IMR-90 (cell line): ENCODE measurements at regions not wholly inside any gene's neighbourhood (a gene's known extent, or its start where the extent isn't known, plus 50 kb on each side); places are given as distances from the start of the nearest gene placed in this dataset.

Experiments
- ATAC-seq: fragments of 200-7000 bp; cut with Tn5 transposase; 2 replicates; pipeline ENCODE4 v1.9.1; 2020; ENCODE audit warnings: low read depth, mild to moderate bottlenecking, moderate library complexity
- BruUV-seq: library from RNA; stranded (reverse); fragments of 400-500 nt; replicated peaks from 2 replicates; lab custom pipeline; 2021; lab: Mats Ljungman, UMichigan
- CTCF ChIA-PET: fragments of 300-600 bp; formaldehyde crosslinking; extraction: SDS; loops from one replicate; lab custom pipeline; 2021; ENCODE audit warnings: antibody characterized with exemption; lab: Yijun Ruan, JAX
- POLR2A ChIA-PET: fragments of 300-600 bp; sonication (Branson Sonifier 250); formaldehyde crosslinking; loops from one replicate; lab custom pipeline; 2022; ENCODE audit warnings: antibody characterized with exemption; ENCODE audit not compliant: unreplicated experiment; lab: Charles Lee
- DNase-seq: peaks from one replicate; pipeline ENCODE4 v3.0.0; 2013
- H2AFZ ChIP-seq: replicated peaks from 2 replicates; pipeline ENCODE3; 2013; ENCODE audit warnings: low read length, mild to moderate bottlenecking; ENCODE audit not compliant: poor library complexity
- H2AK5ac ChIP-seq: 2 replicates; pipeline ENCODE4 v1.6.1; 2013; ENCODE audit warnings: low read depth, low read length, inconsistent platforms
- H2AK9ac ChIP-seq: replicated peaks from 2 replicates; pipeline ENCODE3; 2013; ENCODE audit warnings: mild to moderate bottlenecking, low read depth, low read length, moderate library complexity; ENCODE audit not compliant: poor library complexity
- H2BK120ac ChIP-seq: 2 replicates; pipeline ENCODE4 v1.6.1; 2013; ENCODE audit warnings: low read depth, low read length, inconsistent platforms
- H2BK15ac ChIP-seq: 3 replicates; pipeline ENCODE4 v1.6.1; 2013; ENCODE audit warnings: low read depth, low read length, inconsistent platforms
- H2BK20ac ChIP-seq: 2 replicates; pipeline ENCODE4 v1.6.1; 2013; ENCODE audit warnings: low read depth, mild to moderate bottlenecking, inconsistent platforms, low read length, moderate library complexity
- H2BK5ac ChIP-seq: 2 replicates; pipeline ENCODE4 v1.6.1; 2013; ENCODE audit warnings: mild to moderate bottlenecking, low read depth, low read length, inconsistent platforms; ENCODE audit not compliant: poor library complexity, severe bottlenecking
- H3K14ac ChIP-seq: replicated peaks from 2 replicates; pipeline ENCODE4 v1.6.1; 2013; ENCODE audit warnings: low read depth, low read length, inconsistent platforms
- H3K18ac ChIP-seq: 2 replicates; pipeline ENCODE4 v1.6.1; 2013; ENCODE audit warnings: low read depth, low read length, control low read depth
- H3K23ac ChIP-seq: 2 replicates; pipeline ENCODE4 v1.6.1; 2013; ENCODE audit warnings: low read depth, low read length, inconsistent platforms
- H3K27ac ChIP-seq: 2 replicates; pipeline ENCODE4 v1.5.1; 2013; ENCODE audit warnings: mild to moderate bottlenecking, control low read depth, low read length; ENCODE audit not compliant: insufficient read depth
- H3K27me3 ChIP-seq: 2 replicates; pipeline ENCODE4 v1.6.1; 2013; ENCODE audit warnings: low read length; ENCODE audit not compliant: control insufficient read depth, insufficient read depth
- H3K36me3 ChIP-seq: 2 replicates; pipeline ENCODE4 v1.6.1; 2013; ENCODE audit warnings: low read length, mixed read lengths; ENCODE audit not compliant: control insufficient read depth, insufficient read depth
- H3K4ac ChIP-seq: 2 replicates; pipeline ENCODE4 v1.6.1; 2013; ENCODE audit warnings: low read depth, low read length, inconsistent platforms
- H3K4me1 ChIP-seq: 2 replicates; pipeline ENCODE4 v1.6.1; 2013; ENCODE audit warnings: low read length, mixed read lengths; ENCODE audit not compliant: control insufficient read depth, insufficient read depth
- H3K4me2 ChIP-seq: 2 replicates; pipeline ENCODE4 v1.6.1; 2013; ENCODE audit warnings: low read depth, mild to moderate bottlenecking, control low read depth, low read length, moderate library complexity
- H3K4me3 ChIP-seq: 2 replicates; pipeline ENCODE4 v1.5.1; 2013; ENCODE audit warnings: low read depth, mild to moderate bottlenecking, control low read depth, low read length, moderate library complexity; ENCODE audit not compliant: insufficient read depth
- H3K56ac ChIP-seq: 2 replicates; pipeline ENCODE4 v1.6.1; 2013; ENCODE audit warnings: low read length, inconsistent platforms; ENCODE audit not compliant: insufficient read depth; ENCODE audit errors: extremely low read depth
- H3K79me1 ChIP-seq, 2 experiments: 2 replicates each; pipeline ENCODE4 v1.6.1; 2013; ENCODE audit warnings: low read length in 2 of 2, inconsistent platforms in 1 of 2, low read depth in 1 of 2
- H3K9ac ChIP-seq: 2 replicates; pipeline ENCODE4 v1.6.1; 2013; ENCODE audit warnings: low read depth, low read length, control low read depth
- H3K9me1 ChIP-seq: 2 replicates; pipeline ENCODE4 v1.6.1; 2013; ENCODE audit warnings: low read length, inconsistent platforms; ENCODE audit not compliant: insufficient read depth
- H3K9me3 ChIP-seq: 2 replicates; pipeline ENCODE4 v1.6.1; 2013; ENCODE audit warnings: low read length; ENCODE audit not compliant: control insufficient read depth, insufficient read depth
- H4K20me1 ChIP-seq: 2 replicates; pipeline ENCODE4 v1.6.1; 2013; ENCODE audit warnings: low read length, inconsistent platforms; ENCODE audit not compliant: insufficient read depth
- H4K5ac ChIP-seq: 2 replicates; pipeline ENCODE4 v1.6.1; 2013; ENCODE audit warnings: mild to moderate bottlenecking, low read depth, low read length, control low read depth
- H4K8ac ChIP-seq, 2 experiments: 2 replicates each; pipeline ENCODE4 v1.6.1; 2013; ENCODE audit warnings: low read depth in 2 of 2, low read length in 2 of 2, control low read depth in 1 of 2, inconsistent platforms in 1 of 2
- H4K91ac ChIP-seq: 2 replicates; pipeline ENCODE4 v1.6.1; 2013; ENCODE audit warnings: low read depth, low read length, inconsistent platforms; ENCODE audit not compliant: insufficient read depth
- CHD1 ChIP-seq: IDR thresholded peaks from 2 replicates; pipeline ENCODE4 v1.6.1; 2012; ENCODE audit warnings: low read depth, low read length, improper control_type of control experiment
- RAD21 ChIP-seq: IDR thresholded peaks from 2 replicates; pipeline ENCODE4 v1.6.1; 2012; ENCODE audit warnings: low read length, improper control_type of control experiment
- RCOR1 ChIP-seq: IDR thresholded peaks from 2 replicates; pipeline ENCODE4 v1.6.1; 2012; ENCODE audit warnings: mild to moderate bottlenecking, low read length, improper control_type of control experiment; ENCODE audit not compliant: insufficient replicate concordance
- RFX5 ChIP-seq: IDR thresholded peaks from 2 replicates; pipeline ENCODE4 v1.8.0; 2012; ENCODE audit warnings: low read depth, mild to moderate bottlenecking, low read length, moderate library complexity
- WGBS, 2 experiments: methylation state at CpG; one replicate each; pipeline versions ENCODE4 v1.1.5 to v1.1.7; 2013; ENCODE audit warnings: missing lambda C conversion rate in 2 of 2; ENCODE audit not compliant: insufficient read length in 1 of 2; ENCODE audit errors: extremely low coverage in 2 of 2; 5-methylcytosine and 5-hydroxymethylcytosine counted together
- dilution Hi-C: fragments of 300-500 bp; cut with HindIII; formaldehyde crosslinking; loops from one replicate; pipeline ENCODE4 v1.14.3; 2018; ENCODE audit warnings: low sequenced_read_pairs; ENCODE audit not compliant: unreplicated experiment
- in situ Hi-C: fragments of 300-500 bp; cut with MboI; formaldehyde crosslinking; loops from 3 replicates; pipeline ENCODE4 v1.14.3; 2019; ENCODE audit warnings: low sequenced_read_pairs, inconsistent platforms, mixed read lengths
- intact Hi-C: fragments of 100-400 bp; cut with micrococcal nuclease; formaldehyde crosslinking; loops from 2 replicates; pipeline ENCODE4 v1.10.0; 2022

- Histone ChIP-seq H4K91ac (peak overlapping the region; percentile 14; the same call in 1 of the 2 replicates), H3K14ac (no peak overlapping the region), H3K18ac (no peak overlapping the region), H3K27ac (no peak overlapping the region), H2AK5ac (peak overlapping the region; percentile 60; the same call in 1 of the 2 replicates), H2AK9ac (no peak overlapping the region), H3K4ac (peak overlapping the region; percentile 18; the same call in 1 of the 2 replicates), H4K20me1 (no peaks in the 10 kb centered on the region), H3K36me3 (no peaks in the 10 kb centered on the region), H4K8ac (peak overlapping the region in 1 of 2 experiments; percentile 2; a peak in 1 of 4 replicates), H2BK20ac (no peak overlapping the region), H3K4me1 (peaks cover 19% of the 10 kb centered on the region), H2AFZ (no peak overlapping the region), H2BK15ac (no peak overlapping the region), H3K9ac (no peak overlapping the region), H3K56ac (no peak overlapping the region), H3K9me3 (no peaks in the 10 kb centered on the region), H3K23ac (no peak overlapping the region), H4K5ac (no peak overlapping the region), H3K4me2 (no peak overlapping the region), H3K4me3 (no peak overlapping the region), H3K9me1 (peaks cover 23% of the 10 kb centered on the region), H3K27me3 (no peaks in the 10 kb centered on the region), H2BK120ac (no peak overlapping the region), H3K79me1 (peaks cover 0 to 5% of the 10 kb centered on the region in 2 experiments; a peak in 1 of 4 replicates), H2BK5ac (no peak overlapping the region)
- DNase-seq: no peak
- no peak for ATAC-seq
- no peak for TF ChIP-seq RCOR1
- TF ChIP-seq RFX5: no peak
- no peak for TF ChIP-seq CHD1
- TF ChIP-seq RAD21: no peak
- CTCF ChIA-PET: no interaction called here
- no TSS peak for BruUV-seq
- intact Hi-C loops: no loop called here
- dilution Hi-C loops: no loop called here
- in situ Hi-C loops: no loop called here
- POLR2A ChIA-PET: no interaction called here
- WGBS, 2 experiments: 90% methylated on average over 4 of the region's 19 CpGs; no CpG with 5 or more reads in 1 of the 2 experiments
Measured at GRCh38 chr16:86210403-86211193, 299.7 kb upstream of the FOXF1 start.
